Germinal center (tissue), 1 donor: ENCODE measurements at regions not wholly inside any gene's neighbourhood (a gene's known extent, or its start where the extent isn't known, plus 50 kb on each side); places are given as distances from the start of the nearest gene placed in this dataset.

Experiments
- DNase-seq: peaks from one replicate; pipeline ENCODE4 v3.0.0; 2012; ENCODE audit warnings: mixed read lengths, low spot score

- no peak for DNase-seq
These were observed 247.6 kb upstream of the LRTM1 start for GRCh38 chr3:55175423-55175822.

GRCh38 chr3:55174747-55175146 lies 246.9 kb upstream of the LRTM1 start:
- no peak for DNase-seq

GRCh38 chr3:55173504-55173903 lies 245.6 kb upstream of the LRTM1 start:
- no peak for DNase-seq

GRCh38 chr3:55172913-55173312 lies 245.1 kb upstream of the LRTM1 start:
- DNase-seq: no peak

- no peak for DNase-seq
These were observed 242.6 kb upstream of the LRTM1 start for GRCh38 chr3:55170444-55170843.

- DNase-seq: no peak
These were observed 241.8 kb upstream of the LRTM1 start for GRCh38 chr3:55169608-55170072.

- no peak for DNase-seq
These were observed 241.3 kb upstream of the LRTM1 start for GRCh38 chr3:55169161-55169560.

- no peak for DNase-seq
These were observed 239.9 kb upstream of the LRTM1 start for GRCh38 chr3:55167586-55168317.

GRCh38 chr3:55166576-55167555 lies 239.0 kb upstream of the LRTM1 start:
- no peak for DNase-seq

GRCh38 chr3:55165704-55166405 lies 238.0 kb upstream of the LRTM1 start:
- DNase-seq: no peak

GRCh38 chr3:55165278-55165677 lies 237.4 kb upstream of the LRTM1 start:
- no peak for DNase-seq

- no peak for DNase-seq
These were observed 237.0 kb upstream of the LRTM1 start for GRCh38 chr3:55164876-55165275.

GRCh38 chr3:55164191-55164590 lies 236.3 kb upstream of the LRTM1 start:
- no peak for DNase-seq

GRCh38 chr3:55163421-55163820 lies 235.6 kb upstream of the LRTM1 start:
- no peak for DNase-seq

- DNase-seq: no peak
These were observed 234.4 kb upstream of the LRTM1 start for GRCh38 chr3:55162031-55162795.

- no peak for DNase-seq
These were observed 233.4 kb upstream of the LRTM1 start for GRCh38 chr3:55161231-55161630.

- DNase-seq: peak; percentile 8
These were observed 232.6 kb upstream of the LRTM1 start for GRCh38 chr3:55160241-55160983.

GRCh38 chr3:55159711-55160110 lies 231.9 kb upstream of the LRTM1 start:
- no peak for DNase-seq

GRCh38 chr3:55159016-55159415 lies 231.2 kb upstream of the LRTM1 start:
- no peak for DNase-seq

- DNase-seq: no peak
These were observed 230.5 kb upstream of the LRTM1 start for GRCh38 chr3:55158345-55158744.

GRCh38 chr3:55157731-55158130 lies 229.9 kb upstream of the LRTM1 start:
- no peak for DNase-seq
